T-helper 2 cell treated with Interferon-gamma antibody and Interleukin-4, amounts not matched to agents 5 μg/mL and 100 μg/mL, for 36 hours (primary cell): ENCODE measurements at regions not wholly inside any gene's neighbourhood (a gene's known extent, or its start where the extent isn't known, plus 50 kb on each side); places are given as distances from the start of the nearest gene placed in this dataset.

Experiments used
- DNase-seq: peaks from one replicate; pipeline ENCODE4 v3.0.0; 2021; ENCODE audit warnings: low spot score
- H3K27ac Mint-ChIP-seq: one replicate; pipeline ENCODE4 v1.8.0; 2021; ENCODE audit warnings: mild to moderate bottlenecking, mixed read lengths
- H3K27me3 Mint-ChIP-seq: one replicate; pipeline ENCODE4 v1.8.0; 2021; ENCODE audit warnings: low read depth, mixed read lengths
- H3K36me3 Mint-ChIP-seq: one replicate; pipeline ENCODE4 v1.8.0; 2021; ENCODE audit warnings: low read depth, mixed read lengths
- H3K4me1 Mint-ChIP-seq: one replicate; pipeline ENCODE4 v1.8.0; 2021; ENCODE audit warnings: low read depth, mixed read lengths
- H3K4me3 Mint-ChIP-seq: one replicate; pipeline ENCODE4 v1.8.0; 2022; ENCODE audit warnings: mild to moderate bottlenecking, moderate library complexity, mixed read lengths
- H3K9me3 Mint-ChIP-seq: one replicate; pipeline ENCODE4 v1.8.0; 2021; ENCODE audit warnings: mixed read lengths

GRCh38 chr18:30288662-30289414 lies 753.7 kb downstream of the DSC3 start:
- peaks cover 15% of the 10 kb centered on the region for H3K9me3 Mint-ChIP-seq
- no peaks in the 10 kb centered on the region for H3K4me1 Mint-ChIP-seq
- no peak for DNase-seq
- no peak overlapping the region for H3K27ac Mint-ChIP-seq
- no peaks in the 10 kb centered on the region for H3K27me3 Mint-ChIP-seq
- no peaks in the 10 kb centered on the region for H3K36me3 Mint-ChIP-seq
- no peak overlapping the region for H3K4me3 Mint-ChIP-seq

- H3K4me1 Mint-ChIP-seq = no peaks in the 10 kb centered on the region
- peaks cover 5% of the 10 kb centered on the region for H3K9me3 Mint-ChIP-seq
- H3K27ac Mint-ChIP-seq = no peak overlapping the region
- H3K36me3 Mint-ChIP-seq = no peaks in the 10 kb centered on the region
- H3K27me3 Mint-ChIP-seq = no peaks in the 10 kb centered on the region
- no peak for DNase-seq
- no peak overlapping the region for H3K4me3 Mint-ChIP-seq
Measured at GRCh38 chr18:30280861-30281470, 761.6 kb downstream of the DSC3 start.

GRCh38 chr18:30280186-30280585 lies 762.4 kb downstream of the DSC3 start:
- H3K36me3 Mint-ChIP-seq = no peaks in the 10 kb centered on the region
- H3K4me1 Mint-ChIP-seq = no peaks in the 10 kb centered on the region
- H3K27ac Mint-ChIP-seq = no peak overlapping the region
- DNase-seq = no peak
- H3K27me3 Mint-ChIP-seq = no peaks in the 10 kb centered on the region
- no peak overlapping the region for H3K4me3 Mint-ChIP-seq
- peaks cover 5% of the 10 kb centered on the region for H3K9me3 Mint-ChIP-seq

- Mint-ChIP-seq H3K4me3 (no peak overlapping the region), H3K27me3 (no peaks in the 10 kb centered on the region), H3K9me3 (no peaks in the 10 kb centered on the region), H3K36me3 (no peaks in the 10 kb centered on the region), H3K27ac (no peak overlapping the region), H3K4me1 (no peaks in the 10 kb centered on the region)
- DNase-seq = no peak
Measured at GRCh38 chr18:30277676-30278075, 764.9 kb downstream of the DSC3 start.

GRCh38 chr18:30271716-30272115 lies 770.8 kb downstream of the DSC3 start:
- Mint-ChIP-seq H3K9me3 (peaks cover 11% of the 10 kb centered on the region), H3K27me3 (no peaks in the 10 kb centered on the region), H3K27ac (no peak overlapping the region), H3K36me3 (no peaks in the 10 kb centered on the region), H3K4me1 (no peaks in the 10 kb centered on the region), H3K4me3 (no peak overlapping the region)
- DNase-seq = no peak

GRCh38 chr18:30265190-30265589 lies 777.4 kb downstream of the DSC3 start:
- no peak for DNase-seq
- H3K4me1 Mint-ChIP-seq = no peaks in the 10 kb centered on the region
- no peak overlapping the region for H3K27ac Mint-ChIP-seq
- H3K27me3 Mint-ChIP-seq = no peaks in the 10 kb centered on the region
- no peak overlapping the region for H3K4me3 Mint-ChIP-seq
- H3K9me3 Mint-ChIP-seq = peaks cover 16% of the 10 kb centered on the region
- no peaks in the 10 kb centered on the region for H3K36me3 Mint-ChIP-seq

- peaks cover 27% of the 10 kb centered on the region for H3K9me3 Mint-ChIP-seq
Measured at GRCh38 chr18:30254331-30254730, 788.2 kb downstream of the DSC3 start.

GRCh38 chr18:30248056-30248455 lies 794.5 kb downstream of the DSC3 start:
- H3K4me3 Mint-ChIP-seq = no peak overlapping the region
- no peak for DNase-seq

More at GRCh38 chr18:30254331-30254730, 788.2 kb downstream of the DSC3 start:
- Mint-ChIP-seq H3K36me3 (no peaks in the 10 kb centered on the region), H3K4me1 (no peaks in the 10 kb centered on the region), H3K4me3 (no peak overlapping the region), H3K27me3 (no peaks in the 10 kb centered on the region), H3K27ac (no peak overlapping the region)
- no peak for DNase-seq

GRCh38 chr18:30245766-30246455 lies 796.6 kb downstream of the DSC3 start:
- H3K27ac Mint-ChIP-seq = no peak overlapping the region
- H3K4me1 Mint-ChIP-seq = no peaks in the 10 kb centered on the region
- no peaks in the 10 kb centered on the region for H3K27me3 Mint-ChIP-seq
- no peak overlapping the region for H3K4me3 Mint-ChIP-seq
- DNase-seq = no peak
- H3K36me3 Mint-ChIP-seq = no peaks in the 10 kb centered on the region
- H3K9me3 Mint-ChIP-seq = peaks cover 36% of the 10 kb centered on the region

More at GRCh38 chr18:30248056-30248455, 794.5 kb downstream of the DSC3 start:
- Mint-ChIP-seq H3K36me3 (no peaks in the 10 kb centered on the region), H3K4me1 (no peaks in the 10 kb centered on the region), H3K27me3 (no peaks in the 10 kb centered on the region), H3K9me3 (peaks cover 26% of the 10 kb centered on the region), H3K27ac (no peak overlapping the region)

GRCh38 chr18:30234755-30235154 lies 807.8 kb downstream of the DSC3 start:
- no peak for DNase-seq
- no peaks in the 10 kb centered on the region for H3K36me3 Mint-ChIP-seq
- H3K4me1 Mint-ChIP-seq = no peaks in the 10 kb centered on the region
- H3K4me3 Mint-ChIP-seq = no peak overlapping the region
- H3K27ac Mint-ChIP-seq = no peak overlapping the region
- H3K9me3 Mint-ChIP-seq = peaks cover 39% of the 10 kb centered on the region
- H3K27me3 Mint-ChIP-seq = no peaks in the 10 kb centered on the region

- no peak for DNase-seq
- H3K27ac Mint-ChIP-seq = no peak overlapping the region
- no peaks in the 10 kb centered on the region for H3K36me3 Mint-ChIP-seq
- H3K9me3 Mint-ChIP-seq = peaks cover 37% of the 10 kb centered on the region
- H3K4me1 Mint-ChIP-seq = no peaks in the 10 kb centered on the region
- H3K4me3 Mint-ChIP-seq = no peak overlapping the region
- no peaks in the 10 kb centered on the region for H3K27me3 Mint-ChIP-seq
Measured at GRCh38 chr18:30211112-30211511, 831.4 kb downstream of the DSC3 start.

GRCh38 chr18:30208546-30208945 lies 834.0 kb downstream of the DSC3 start:
- H3K4me1 Mint-ChIP-seq = no peaks in the 10 kb centered on the region
- peaks cover 34% of the 10 kb centered on the region for H3K9me3 Mint-ChIP-seq
- no peaks in the 10 kb centered on the region for H3K36me3 Mint-ChIP-seq
- no peaks in the 10 kb centered on the region for H3K27me3 Mint-ChIP-seq
- no peak for DNase-seq
- no peak overlapping the region for H3K27ac Mint-ChIP-seq
- H3K4me3 Mint-ChIP-seq = no peak overlapping the region

- no peaks in the 10 kb centered on the region for H3K27me3 Mint-ChIP-seq
- no peak overlapping the region for H3K4me3 Mint-ChIP-seq
- no peak overlapping the region for H3K27ac Mint-ChIP-seq
- H3K9me3 Mint-ChIP-seq = peaks cover 62% of the 10 kb centered on the region
- H3K36me3 Mint-ChIP-seq = no peaks in the 10 kb centered on the region
- DNase-seq = no peak
- H3K4me1 Mint-ChIP-seq = no peaks in the 10 kb centered on the region
Measured at GRCh38 chr18:30192216-30192615, 850.3 kb downstream of the DSC3 start.

- Mint-ChIP-seq H3K9me3 (peaks cover 41% of the 10 kb centered on the region), H3K4me3 (no peak overlapping the region), H3K4me1 (no peaks in the 10 kb centered on the region), H3K27ac (no peak overlapping the region), H3K36me3 (no peaks in the 10 kb centered on the region), H3K27me3 (no peaks in the 10 kb centered on the region)
- no peak for DNase-seq
Measured at GRCh38 chr18:30186245-30186644, 856.3 kb downstream of the DSC3 start.
